Mucosa of gallbladder (tissue), 1 donor: ENCODE measurements at regions not wholly inside any gene's neighbourhood (a gene's known extent, or its start where the extent isn't known, plus 50 kb on each side); places are given as distances from the start of the nearest gene placed in this dataset.

Experiments used
- DNase-seq: peaks from one replicate; pipeline ENCODE4 v3.0.0-alpha.2; 2020; ENCODE audit warnings: low spot score
- donor health status: DM: no; HTN: no; CAD: no.

- no peak for DNase-seq
Measured at GRCh38 chr10:61148451-61148850, 204.5 kb upstream of the RHOBTB1 start.

- DNase-seq: no peak
Measured at GRCh38 chr10:61142987-61143386, 199.0 kb upstream of the RHOBTB1 start.

GRCh38 chr10:61140765-61141392 lies 196.9 kb upstream of the RHOBTB1 start:
- DNase-seq: peak; percentile 32

- DNase-seq: no peak
Measured at GRCh38 chr10:61139592-61139953, 195.6 kb upstream of the RHOBTB1 start.

GRCh38 chr10:61138708-61139591 lies 195.0 kb upstream of the RHOBTB1 start:
- DNase-seq: no peak

- DNase-seq: no peak
Measured at GRCh38 chr10:61136139-61136538, 192.2 kb upstream of the RHOBTB1 start.

GRCh38 chr10:61135276-61135721 lies 191.3 kb upstream of the RHOBTB1 start:
- no peak for DNase-seq

- DNase-seq: no peak
Measured at GRCh38 chr10:61130366-61130765, 186.4 kb upstream of the RHOBTB1 start.

- no peak for DNase-seq
Measured at GRCh38 chr10:61128196-61128595, 184.2 kb upstream of the RHOBTB1 start.

- DNase-seq: no peak
Measured at GRCh38 chr10:61125560-61126170, 181.7 kb upstream of the RHOBTB1 start.

GRCh38 chr10:61124756-61125530 lies 181.0 kb upstream of the RHOBTB1 start:
- no peak for DNase-seq

GRCh38 chr10:61120805-61121204 lies 176.8 kb upstream of the RHOBTB1 start:
- DNase-seq: no peak

- no peak for DNase-seq
Measured at GRCh38 chr10:61119573-61119972, 175.6 kb upstream of the RHOBTB1 start.

GRCh38 chr10:61115897-61116296 lies 171.9 kb upstream of the RHOBTB1 start:
- DNase-seq: no peak

- no peak for DNase-seq
Measured at GRCh38 chr10:61112771-61113170, 168.8 kb upstream of the RHOBTB1 start.

GRCh38 chr10:61110936-61111335 lies 167.0 kb upstream of the RHOBTB1 start:
- no peak for DNase-seq

- DNase-seq: no peak
Measured at GRCh38 chr10:61110188-61110844, 166.3 kb upstream of the RHOBTB1 start.

- DNase-seq: no peak
Measured at GRCh38 chr10:61108915-61109314, 164.9 kb upstream of the RHOBTB1 start.

GRCh38 chr10:61100887-61101286 lies 156.9 kb upstream of the RHOBTB1 start:
- DNase-seq: no peak

- DNase-seq: no peak
Measured at GRCh38 chr10:61099756-61100155, 155.8 kb upstream of the RHOBTB1 start.

GRCh38 chr10:61098966-61099365 lies 155.0 kb upstream of the RHOBTB1 start:
- no peak for DNase-seq

- no peak for DNase-seq
Measured at GRCh38 chr10:61097026-61097425, 153.0 kb upstream of the RHOBTB1 start.
